SK-N-SH treated with all-trans-retinoic acid at 6 μM for 48 hours (cell line): ENCODE measurements at regions not wholly inside any gene's neighbourhood (a gene's known extent, or its start where the extent isn't known, plus 50 kb on each side); places are given as distances from the start of the nearest gene placed in this dataset.

ENCODE experiments used
- ATAC-seq: fragments of 200-7000 bp; cut with Tn5 transposase; 3 replicates; pipeline ENCODE4 v1.9.1; 2020; ENCODE audit warnings: mild to moderate bottlenecking, moderate library complexity
- ARNTL ChIP-seq: fragments of 450-650 bp; formaldehyde crosslinking; IDR thresholded peaks from 2 replicates; pipeline ENCODE4 v1.5.0; 2020; ENCODE audit warnings: low read depth, mild to moderate bottlenecking, moderate library complexity, borderline replicate concordance
- BACH2 ChIP-seq: fragments of 250-450 bp; sonication (Bioruptor Pico); IDR thresholded peaks from 2 replicates; pipeline ENCODE4 v1.9.0; 2021; ENCODE audit warnings: mild to moderate bottlenecking, borderline replicate concordance
- CREB5 ChIP-seq: fragments of 250-450 bp; sonication (Bioruptor Pico); IDR thresholded peaks from 2 replicates; pipeline ENCODE4 v1.5.1; 2020; ENCODE audit warnings: low read depth, mild to moderate bottlenecking, moderate library complexity
- CSDC2 ChIP-seq: fragments of 250-450 bp; sonication (Bioruptor Pico); IDR thresholded peaks from 2 replicates; pipeline ENCODE4 v1.5.0; 2020; ENCODE audit warnings: mild to moderate bottlenecking, moderate library complexity
- CSRNP3 ChIP-seq: fragments of 250-450 bp; sonication (Bioruptor Pico); IDR thresholded peaks from 2 replicates; pipeline ENCODE4 v1.5.1; 2021; ENCODE audit warnings: mild to moderate bottlenecking, moderate library complexity
- ESRRG ChIP-seq: fragments of 250-450 bp; sonication (Bioruptor Pico); IDR thresholded peaks from 2 replicates; pipeline ENCODE4 v1.6.1; 2021; ENCODE audit warnings: mild to moderate bottlenecking
- GLIS3 ChIP-seq: fragments of 250-450 bp; sonication (Bioruptor Pico); IDR thresholded peaks from 2 replicates; pipeline ENCODE4 v1.5.0; 2020; ENCODE audit warnings: mild to moderate bottlenecking, moderate library complexity
- ISL1 ChIP-seq: fragments of 250-450 bp; sonication (Bioruptor Pico); IDR thresholded peaks from 2 replicates; pipeline ENCODE4 v2.1.2; 2022; ENCODE audit warnings: mild to moderate bottlenecking, moderate library complexity
- OSR1 ChIP-seq: fragments of 250-450 bp; sonication (Bioruptor Pico); IDR thresholded peaks from 2 replicates; pipeline ENCODE4 v1.8.0; 2022; ENCODE audit warnings: moderate library complexity, mild to moderate bottlenecking, inconsistent platforms
- PATZ1 ChIP-seq: fragments of 250-450 bp; sonication (Bioruptor Pico); IDR thresholded peaks from 2 replicates; pipeline ENCODE4 v1.8.0; 2020; ENCODE audit warnings: mild to moderate bottlenecking, moderate library complexity, borderline replicate concordance
- POU6F1 ChIP-seq: fragments of 250-450 bp; sonication (Bioruptor Pico); IDR thresholded peaks from 2 replicates; pipeline ENCODE4 v1.8.0; 2021; ENCODE audit warnings: low read depth, mild to moderate bottlenecking, moderate library complexity, borderline replicate concordance
- PPARA ChIP-seq: fragments of 250-450 bp; sonication (Bioruptor Pico); IDR thresholded peaks from 2 replicates; pipeline ENCODE4 v1.5.0; 2020; ENCODE audit warnings: mild to moderate bottlenecking, borderline replicate concordance
- RARB ChIP-seq: fragments of 250-450 bp; sonication (Bioruptor Pico); IDR thresholded peaks from 2 replicates; pipeline ENCODE4 v1.8.0; 2021; ENCODE audit warnings: mild to moderate bottlenecking, moderate library complexity
- TCF4 ChIP-seq: fragments of 250-450 bp; sonication (Bioruptor Pico); IDR thresholded peaks from 2 replicates; pipeline ENCODE4 v1.8.0; 2021; ENCODE audit warnings: mild to moderate bottlenecking, moderate library complexity, borderline replicate concordance
- TSHZ2 ChIP-seq: fragments of 250-450 bp; sonication (Bioruptor Pico); IDR thresholded peaks from 2 replicates; pipeline ENCODE4 v1.5.0; 2020; ENCODE audit warnings: mild to moderate bottlenecking, moderate library complexity
- ZFP30 ChIP-seq: fragments of 450-650 bp; formaldehyde crosslinking; IDR thresholded peaks from 2 replicates; pipeline ENCODE4 v1.5.0; 2022; ENCODE audit warnings: mild to moderate bottlenecking, moderate library complexity
- ZNF565 ChIP-seq: fragments of 450-650 bp; formaldehyde crosslinking; conservative IDR thresholded peaks from 2 replicates; pipeline ENCODE4 v1.5.0; 2020; ENCODE audit warnings: low read depth, mild to moderate bottlenecking, moderate library complexity
- ZNF70 ChIP-seq: fragments of 450-650 bp; formaldehyde crosslinking; IDR thresholded peaks from 2 replicates; pipeline ENCODE4 v1.5.0; 2020; ENCODE audit warnings: mild to moderate bottlenecking, moderate library complexity
- ZNF8 ChIP-seq: fragments of 450-650 bp; formaldehyde crosslinking; IDR thresholded peaks from 2 replicates; pipeline ENCODE4 v1.5.0; 2020; ENCODE audit warnings: mild to moderate bottlenecking, moderate library complexity

GRCh38 chr3:120544361-120544760 is 51.8 kb upstream of the NDUFB4 start:
- no peak for ATAC-seq
- TF ChIP-seq ZNF8 (CRISPR knock-in tag) (no peak), PPARA (no peak), CSRNP3 (CRISPR knock-in tag) (no peak), POU6F1 (CRISPR knock-in tag) (no peak), ZNF70 (no peak), GLIS3 (no peak), ESRRG (CRISPR knock-in tag) (no peak), OSR1 (no peak), ZFP30 (CRISPR knock-in tag) (no peak), BACH2 (CRISPR knock-in tag) (no peak), CSDC2 (CRISPR knock-in tag) (no peak), RARB (CRISPR knock-in tag) (no peak), TCF4 (no peak)

- no peak for TF ChIP-seq CSDC2 (CRISPR knock-in tag)
- no peak for TF ChIP-seq TCF4
- no peak for TF ChIP-seq ZNF70
- TF ChIP-seq OSR1, result no peak
- TF ChIP-seq RARB (CRISPR knock-in tag), result no peak
- no peak for TF ChIP-seq CSRNP3 (CRISPR knock-in tag)
- no peak for TF ChIP-seq BACH2 (CRISPR knock-in tag)
- TF ChIP-seq PATZ1 (CRISPR knock-in tag), result no peak
- no peak for TF ChIP-seq TSHZ2 (CRISPR knock-in tag)
- no peak for TF ChIP-seq ISL1 (CRISPR knock-in tag)
- TF ChIP-seq ESRRG (CRISPR knock-in tag), result no peak
- TF ChIP-seq ZNF565 (CRISPR knock-in tag), result no peak
- no peak for TF ChIP-seq ARNTL (CRISPR knock-in tag)
- no peak for TF ChIP-seq POU6F1 (CRISPR knock-in tag)
- no peak for TF ChIP-seq CREB5 (CRISPR knock-in tag)
- TF ChIP-seq, all 23 proteins: peak for 0
- ATAC-seq, result no peak
These were observed 59.5 kb upstream of the NDUFB4 start for GRCh38 chr3:120536642-120537041.
